Body of pancreas (tissue), 4 donors: ENCODE measurements at regions not wholly inside any gene's neighbourhood (a gene's known extent, or its start where the extent isn't known, plus 50 kb on each side); places are given as distances from the start of the nearest gene placed in this dataset.

Source experiments
- CTCF ChIP-seq, 7 experiments: fragments of 450-650 bp in 4 of 7; fragments of 200-600 bp in 3 of 7; sonication (generic) in 3 of 7; IDR thresholded peaks; one replicate each; pipeline ENCODE4 v1.5.1; 2016 to 2019; ENCODE audit warnings: antibody characterized with exemption in 7 of 7
- POLR2A ChIP-seq, 3 donors: fragments of 450-650 bp; IDR thresholded peaks; one replicate each; pipeline ENCODE4 v1.6.1; 2016; ENCODE audit warnings: antibody characterized with exemption in 3 of 3, mild to moderate bottlenecking in 2 of 3

DNA sequence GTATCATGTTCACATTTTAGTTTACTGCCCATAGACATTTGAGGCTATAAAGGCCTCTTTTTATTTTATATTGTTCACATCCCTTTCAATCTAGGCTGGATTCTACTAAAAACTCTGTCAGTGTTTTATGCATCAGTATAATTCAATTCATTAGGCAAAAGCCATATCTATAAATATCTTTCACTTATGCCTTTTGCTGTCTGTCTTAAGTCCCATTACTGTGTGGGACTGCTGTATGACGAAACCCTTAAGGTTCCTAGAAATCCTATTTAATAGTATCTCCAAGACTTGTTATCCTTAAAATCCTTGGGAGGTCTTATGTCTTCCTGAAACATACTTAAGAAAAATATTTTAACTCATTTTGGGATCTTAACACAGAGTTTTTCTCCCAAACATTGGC is 139.2 kb downstream of the HGF start:
- TF ChIP-seq POLR2A (IDR thresholded peaks at IDR 0.05) (no peak), CTCF (IDR thresholded peaks at IDR 0.05) (no peak)
